OCI-LY3 (cell line): ENCODE measurements at regions not wholly inside any gene's neighbourhood (a gene's known extent, or its start where the extent isn't known, plus 50 kb on each side); places are given as distances from the start of the nearest gene placed in this dataset.

Source experiments
- H2AFZ ChIP-seq: fragments of 200-600, 300-600 bp; shearing (Covaris generic); 2 replicates; pipeline ENCODE4 v1.6.0; 2014; ENCODE audit warnings: antibody characterized with exemption, low read depth, low read length
- H3K27ac ChIP-seq: fragments of 200-600, 300-600 bp; sonication (generic); 2 replicates; pipeline ENCODE4 v1.5.1; 2014; ENCODE audit warnings: mild to moderate bottlenecking, low read length, moderate library complexity, mixed read lengths
- H3K27me3 ChIP-seq: fragments of 200-600, 300-600 bp; sonication (generic); 2 replicates; pipeline ENCODE4 v1.6.1; 2014; ENCODE audit warnings: low read depth, low read length, mixed read lengths
- H3K36me3 ChIP-seq: fragments of 200-600, 300-600 bp; sonication (generic); replicated peaks from 2 replicates; pipeline ENCODE3; 2014; ENCODE audit warnings: low read depth, low read length, mixed read lengths
- H3K4me1 ChIP-seq: fragments of 300-600, 200-600 bp; sonication (generic); 2 replicates; pipeline ENCODE4 v1.6.1; 2014; ENCODE audit warnings: low read length, mixed read lengths
- H3K4me2 ChIP-seq: fragments of 200-600, 300-600 bp; sonication (generic); 2 replicates; pipeline ENCODE4 v1.6.1; 2014; ENCODE audit warnings: low read length, mixed read lengths
- H3K4me3 ChIP-seq: fragments of 300-600, 200-600 bp; sonication (generic); 2 replicates; pipeline ENCODE4 v1.5.1; 2014; ENCODE audit warnings: antibody characterized with exemption, mild to moderate bottlenecking, low read length, moderate library complexity
- H3K79me2 ChIP-seq: fragments of 300-600, 200-600 bp; shearing (Covaris generic); 2 replicates; pipeline ENCODE4 v1.6.1; 2014; ENCODE audit warnings: mild to moderate bottlenecking, low read length, mixed read lengths
- H3K9ac ChIP-seq: fragments of 300-600, 200-600 bp; shearing (Covaris generic); 2 replicates; pipeline ENCODE4 v1.6.0; 2014; ENCODE audit warnings: mild to moderate bottlenecking, low read length, moderate library complexity
- H3K9me3 ChIP-seq: fragments of 200-600, 300-600 bp; shearing (Covaris generic); 2 replicates; pipeline ENCODE4 v1.6.1; 2014; ENCODE audit warnings: low read length, mixed read lengths; ENCODE audit not compliant: insufficient read depth
- H4K20me1 ChIP-seq: fragments of 200-600, 300-600 bp; sonication (generic); 2 replicates; pipeline ENCODE4 v1.6.1; 2016; ENCODE audit warnings: low read length, mixed read lengths; ENCODE audit not compliant: insufficient read depth
- CTCF ChIP-seq: fragments of 200-600, 300-600 bp; sonication (generic); IDR thresholded peaks from 2 replicates; pipeline ENCODE4 v1.5.1; 2014; ENCODE audit warnings: antibody characterized with exemption, low read length, low read depth
- EZH2phosphoT487 ChIP-seq: fragments of 200-600 bp; shearing (Covaris generic); IDR thresholded peaks from 2 replicates; pipeline ENCODE4 v1.6.1; 2018; ENCODE audit warnings: antibody characterized with exemption, mixed run types, low read depth

- H3K27ac ChIP-seq: no peak overlapping the region
- no peak overlapping the region for H3K9ac ChIP-seq
- no peaks in the 10 kb centered on the region for H3K9me3 ChIP-seq
- no peak overlapping the region for H3K4me2 ChIP-seq
- no peaks in the 10 kb centered on the region for H3K79me2 ChIP-seq
- H3K4me3 ChIP-seq: no peak overlapping the region
- no peak for TF ChIP-seq EZH2phosphoT487
- no peak for TF ChIP-seq CTCF
- H4K20me1 ChIP-seq: no peaks in the 10 kb centered on the region
- no peaks in the 10 kb centered on the region for H3K4me1 ChIP-seq
- no peak overlapping the region for H2AFZ ChIP-seq
- H3K27me3 ChIP-seq: no peaks in the 10 kb centered on the region
- H3K36me3 ChIP-seq: no peaks in the 10 kb centered on the region
Measured at GRCh38 chr6:121520337-121521163, 85.1 kb downstream of the GJA1 start.

- Histone ChIP-seq H3K4me3 (no peak overlapping the region), H3K9me3 (no peaks in the 10 kb centered on the region), H3K9ac (no peak overlapping the region), H4K20me1 (no peaks in the 10 kb centered on the region), H3K27ac (no peak overlapping the region), H3K27me3 (no peaks in the 10 kb centered on the region), H3K36me3 (no peaks in the 10 kb centered on the region), H3K4me2 (no peak overlapping the region), H3K79me2 (no peaks in the 10 kb centered on the region), H3K4me1 (no peaks in the 10 kb centered on the region), H2AFZ (no peak overlapping the region)
- TF ChIP-seq EZH2phosphoT487: no peak
- no peak for TF ChIP-seq CTCF
Measured at GRCh38 chr6:121521164-121521555, 85.7 kb downstream of the GJA1 start.

GRCh38 chr6:121522265-121522664 is 86.8 kb downstream of the GJA1 start:
- Histone ChIP-seq H3K27ac (no peak overlapping the region), H4K20me1 (no peaks in the 10 kb centered on the region), H3K36me3 (no peaks in the 10 kb centered on the region), H3K4me1 (no peaks in the 10 kb centered on the region), H2AFZ (no peak overlapping the region), H3K79me2 (no peaks in the 10 kb centered on the region), H3K9ac (no peak overlapping the region), H3K4me2 (no peak overlapping the region), H3K27me3 (no peaks in the 10 kb centered on the region), H3K4me3 (no peak overlapping the region), H3K9me3 (no peaks in the 10 kb centered on the region)
- TF ChIP-seq EZH2phosphoT487 (no peak), CTCF (no peak)

GRCh38 chr6:121522771-121523386 is 87.4 kb downstream of the GJA1 start:
- TF ChIP-seq CTCF (no peak), EZH2phosphoT487 (no peak)
- Histone ChIP-seq H3K36me3 (no peaks in the 10 kb centered on the region), H3K27ac (no peak overlapping the region), H2AFZ (no peak overlapping the region), H3K27me3 (no peaks in the 10 kb centered on the region), H3K4me1 (no peaks in the 10 kb centered on the region), H3K9me3 (no peaks in the 10 kb centered on the region), H3K79me2 (no peaks in the 10 kb centered on the region), H3K4me2 (no peak overlapping the region), H4K20me1 (no peaks in the 10 kb centered on the region), H3K9ac (no peak overlapping the region), H3K4me3 (no peak overlapping the region)
